A673 (cell line): ENCODE measurements at regions not wholly inside any gene's neighbourhood (a gene's known extent, or its start where the extent isn't known, plus 50 kb on each side); places are given as distances from the start of the nearest gene placed in this dataset.

Experiments
- BruUV-seq: library from RNA; stranded (reverse); fragments of 400-500 nt; replicated peaks from 2 replicates; lab custom pipeline; 2021; lab: Mats Ljungman, UMichigan
- CTCF ChIA-PET: fragments of 300-600 bp; sonication (Branson Sonifier 250); formaldehyde crosslinking; loops from one replicate; lab custom pipeline; 2022; ENCODE audit warnings: antibody characterized with exemption; lab: Charles Lee
- POLR2A ChIA-PET: fragments of 300-600 bp; sonication (Branson Sonifier 250); formaldehyde crosslinking; loops from one replicate; lab custom pipeline; 2022; ENCODE audit warnings: antibody characterized with exemption; ENCODE audit not compliant: low non-redundant PET; lab: Charles Lee
- DNase-seq: peaks from one replicate; pipeline ENCODE4 v3.0.0-alpha.2; 2015; ENCODE audit warnings: low spot score
- H3K27ac ChIP-seq: fragments of 200-600 bp; sonication (generic); 2 replicates; pipeline ENCODE4 v1.5.1; 2016; ENCODE audit warnings: mixed run types, low read depth, mild to moderate bottlenecking, mixed read lengths, antibody characterized with exemption, low read length; ENCODE audit not compliant: poor library complexity, severe bottlenecking
- H3K27me3 ChIP-seq: fragments of 200-600 bp; sonication (generic); replicated peaks from 2 replicates; pipeline ENCODE4 v1.6.1; 2017; ENCODE audit warnings: mixed run types, low read depth, mild to moderate bottlenecking, mixed read lengths, antibody characterized with exemption, low read length; ENCODE audit not compliant: insufficient read depth, poor library complexity
- H3K36me3 ChIP-seq: fragments of 200-600 bp; sonication (generic); 2 replicates; pipeline ENCODE4 v1.6.1; 2016; ENCODE audit warnings: mixed run types, mild to moderate bottlenecking, mixed read lengths, antibody characterized with exemption, low read length; ENCODE audit not compliant: insufficient read depth, poor library complexity, severe bottlenecking
- H3K4me1 ChIP-seq: fragments of 200-600 bp; sonication (generic); 2 replicates; pipeline ENCODE4 v1.6.1; 2017; ENCODE audit warnings: mixed run types, mild to moderate bottlenecking, mixed read lengths, antibody characterized with exemption, low read length; ENCODE audit not compliant: insufficient read depth, poor library complexity, severe bottlenecking
- H3K4me3 ChIP-seq: fragments of 200-600 bp; sonication (generic); 2 replicates; pipeline ENCODE4 v1.5.1; 2016; ENCODE audit warnings: low read depth, mixed run types, mild to moderate bottlenecking, mixed read lengths, low read length; ENCODE audit not compliant: poor library complexity, severe bottlenecking
- H3K9me3 ChIP-seq: fragments of 200-600 bp; sonication (generic); 2 replicates; pipeline ENCODE4 v1.6.1; 2016; ENCODE audit warnings: mixed run types, low read depth, mild to moderate bottlenecking, mixed read lengths, antibody characterized with exemption, low read length; ENCODE audit not compliant: poor library complexity, severe bottlenecking
- CTCF ChIP-seq: fragments of 300-800, 200-600 bp; sonication (generic); conservative IDR thresholded peaks from 2 replicates; pipeline ENCODE4 v1.5.1; 2017; ENCODE audit warnings: low read depth, mild to moderate bottlenecking, antibody characterized with exemption, low read length, moderate library complexity, mixed read lengths
- EZH2 ChIP-seq: fragments of 200-600 bp; sonication (generic); IDR thresholded peaks from 2 replicates; pipeline ENCODE4 v1.6.1; 2017; ENCODE audit warnings: borderline replicate concordance, low read depth, mild to moderate bottlenecking, mixed read lengths, antibody characterized with exemption, low read length; ENCODE audit not compliant: poor library complexity, severe bottlenecking
- intact Hi-C: fragments of 100-400 bp; cut with micrococcal nuclease; formaldehyde crosslinking; loops from one replicate; pipeline ENCODE4 v1.10.0; 2022; ENCODE audit not compliant: unreplicated experiment

- no peaks in the 10 kb centered on the region for H3K27me3 ChIP-seq
- no peak for DNase-seq
- H3K9me3 ChIP-seq: no peaks in the 10 kb centered on the region
- no TSS peak for BruUV-seq
- H3K36me3 ChIP-seq: no peaks in the 10 kb centered on the region
- no peak overlapping the region for H3K27ac ChIP-seq
- H3K4me3 ChIP-seq: no peak overlapping the region
- ChIA-PET CTCF (no interaction called here), POLR2A (no interaction called here)
- no peak for TF ChIP-seq EZH2
- TF ChIP-seq CTCF: no peak
- intact Hi-C loops: no loop called here
- no peaks in the 10 kb centered on the region for H3K4me1 ChIP-seq
These were observed 69.4 kb upstream of the MMADHC start for GRCh38 chr2:149656996-149657395.

GRCh38 chr2:149653831-149654445 is 66.4 kb upstream of the MMADHC start:
- Histone ChIP-seq H3K9me3 (no peaks in the 10 kb centered on the region), H3K36me3 (no peaks in the 10 kb centered on the region), H3K27me3 (no peaks in the 10 kb centered on the region), H3K4me3 (no peak overlapping the region), H3K27ac (no peak overlapping the region), H3K4me1 (no peaks in the 10 kb centered on the region)
- no TSS peak for BruUV-seq
- no peak for DNase-seq
- ChIA-PET CTCF (no interaction called here), POLR2A (no interaction called here)
- intact Hi-C loops: no loop called here
- TF ChIP-seq EZH2: no peak
- TF ChIP-seq CTCF: no peak

- TF ChIP-seq CTCF (no peak), EZH2 (no peak)
- H3K27me3 ChIP-seq: no peaks in the 10 kb centered on the region
- POLR2A ChIA-PET: no interaction called here
- intact Hi-C loops: no loop called here
- BruUV-seq: no TSS peak
- no peaks in the 10 kb centered on the region for H3K4me1 ChIP-seq
- no peak for DNase-seq
- CTCF ChIA-PET: no interaction called here
- H3K9me3 ChIP-seq: no peaks in the 10 kb centered on the region
- H3K4me3 ChIP-seq: no peak overlapping the region
- H3K27ac ChIP-seq: no peak overlapping the region
- no peaks in the 10 kb centered on the region for H3K36me3 ChIP-seq
These were observed 65.4 kb upstream of the MMADHC start for GRCh38 chr2:149652926-149653325.
